ENCODE measurements at regions not wholly inside any gene's neighbourhood (a gene's known extent, or its start where the extent isn't known, plus 50 kb on each side); places are given as distances from the start of the nearest gene placed in this dataset.
A peak's percentile ranks its signal among the peaks of the same experiment; 100 is the strongest.

- ATAC-seq (ENCODE audit: low read depth) = no peak
Measured at GRCh38 chr16:85200471-85201278, 88.4 kb upstream of the CIBAR2 start.

More at GRCh38 chr16:85200471-85201278, 88.4 kb upstream of the CIBAR2 start:
- Histone ChIP-seq H3K36me3 (ENCODE audit: control insufficient read depth, insufficient read depth, low read length) (no peaks in the 10 kb centered on the region), H3K4ac (ENCODE audit: low read depth, low read length) (peak overlapping the region; percentile 99), H2AFZ (replicated peaks; ENCODE audit: low read length, poor library complexity) (peak overlapping the region; percentile 5), H2BK120ac (ENCODE audit: low read depth, low read length) (peak overlapping the region; percentile 78), H3K4me3 (ENCODE audit: insufficient read depth, low read depth, low read length) (no peak overlapping the region), H2AK5ac (ENCODE audit: low read depth, low read length) (peak overlapping the region; percentile 98), H3K18ac (ENCODE audit: low read depth, low read length) (peak overlapping the region; percentile 33; the same call in 1 of the 2 replicates), H3K23ac (ENCODE audit: low read depth, low read length) (peak overlapping the region; percentile 79; the same call in 1 of the 2 replicates), H3K27ac (ENCODE audit: insufficient read depth, low read length) (peak overlapping the region; percentile 96), H4K91ac (ENCODE audit: insufficient read depth, low read depth, low read length) (peak overlapping the region; percentile 31), H3K4me1 (ENCODE audit: control insufficient read depth, insufficient read depth, low read length) (peaks cover 74% of the 10 kb centered on the region), H4K20me1 (ENCODE audit: insufficient read depth, low read length) (peaks cover 11% of the 10 kb centered on the region), H3K56ac (ENCODE audit: extremely low read depth, insufficient read depth, low read length) (peak overlapping the region; percentile 9; the same call in 1 of the 2 replicates), H3K9me1 (ENCODE audit: insufficient read depth, low read length) (peaks cover 37% of the 10 kb centered on the region), H3K27me3 (ENCODE audit: control insufficient read depth, insufficient read depth, low read length) (no peaks in the 10 kb centered on the region), H3K9me3 (ENCODE audit: control insufficient read depth, insufficient read depth, low read length) (peaks cover 2% of the 10 kb centered on the region; the same call in 1 of the 2 replicates), H4K8ac (ENCODE audit: low read depth in 2 of 2, low read length in 2 of 2) (peak overlapping the region in 1 of 2 experiments; percentile 97; a peak in 3 of 4 replicates), H4K5ac (ENCODE audit: low read depth, low read length) (peak overlapping the region; percentile 94), H2BK20ac (ENCODE audit: low read depth, low read length) (peak overlapping the region; percentile 27; the same call in 1 of the 2 replicates), H3K14ac (replicated peaks; ENCODE audit: low read depth, low read length) (peak overlapping the region; percentile 69), H3K79me1 (ENCODE audit: low read depth in 1 of 2, low read length in 2 of 2) (peaks cover 36 to 95% of the 10 kb centered on the region in 2 experiments; a peak in 3 of 4 replicates), H2BK15ac (ENCODE audit: low read depth, low read length) (peak overlapping the region; percentile 77; the same call in 1 of the 3 replicates), H2AK9ac (replicated peaks; ENCODE audit: low read depth, low read length, poor library complexity) (peak overlapping the region; percentile 17), H2BK5ac (ENCODE audit: low read depth, low read length, poor library complexity, severe bottlenecking) (peak overlapping the region; percentile 97), H3K9ac (ENCODE audit: low read depth, low read length) (no peak overlapping the region), H3K4me2 (ENCODE audit: low read depth, low read length) (no peak overlapping the region)
- dilution Hi-C loops (cut with HindIII; ENCODE audit: low sequenced_read_pairs, unreplicated experiment) = no loop called here
- no TSS peak for BruUV-seq (replicated peaks)
- no peak for DNase-seq
- intact Hi-C loops (cut with micrococcal nuclease) = no loop called here
- ChIA-PET POLR2A (ENCODE audit: unreplicated experiment) (interaction anchor here (0.6 kb wide), 2 partner anchors 72 to 374 kb away, joined by 4 to 5 read pairs; no protein-coding TSS in a partner anchor), CTCF (no interaction called here)
- 76% methylated on average over 5 of the region's 17 CpGs; no CpG with 5 or more reads in 1 of the 2 experiments for WGBS, 2 experiments (ENCODE audit: extremely low coverage in 2 of 2, insufficient read length in 1 of 2)
- in situ Hi-C loops (cut with MboI; ENCODE audit: low sequenced_read_pairs) = no loop called here
- TF ChIP-seq MXI1 (IDR thresholded peaks at IDR 0.05; ENCODE audit: borderline replicate concordance, low read depth, low read length) (no peak), MAZ (IDR thresholded peaks at IDR 0.05; ENCODE audit: borderline replicate concordance, low read depth, low read length) (no peak), RAD21 (IDR thresholded peaks at IDR 0.05; ENCODE audit: low read length) (no peak), CHD1 (IDR thresholded peaks at IDR 0.05; ENCODE audit: low read depth, low read length) (no peak), ELK1 (IDR thresholded peaks at IDR 0.05; ENCODE audit: borderline replicate concordance, low read depth, low read length) (no peak), RFX5 (IDR thresholded peaks at IDR 0.05; ENCODE audit: low read depth, low read length) (no peak), FOS (IDR thresholded peaks at IDR 0.05; ENCODE audit: low read depth, low read length) (no peak)
- TF ChIP-seq, protein P1, sequence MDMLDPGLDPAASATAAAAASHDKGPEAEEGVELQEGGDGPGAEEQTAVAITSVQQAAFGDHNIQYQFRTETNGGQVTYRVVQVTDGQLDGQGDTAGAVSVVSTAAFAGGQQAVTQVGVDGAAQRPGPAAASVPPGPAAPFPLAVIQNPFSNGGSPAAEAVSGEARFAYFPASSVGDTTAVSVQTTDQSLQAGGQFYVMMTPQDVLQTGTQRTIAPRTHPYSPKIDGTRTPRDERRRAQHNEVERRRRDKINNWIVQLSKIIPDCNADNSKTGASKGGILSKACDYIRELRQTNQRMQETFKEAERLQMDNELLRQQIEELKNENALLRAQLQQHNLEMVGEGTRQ (IDR thresholded peaks at IDR 0.05; ENCODE audit: low read depth, low read length) = no peak

All from IMR-90 (cell line).